ENCODE measurements at regions not wholly inside any gene's neighbourhood (a gene's known extent, or its start where the extent isn't known, plus 50 kb on each side); places are given as distances from the start of the nearest gene placed in this dataset.

GRCh38 chr9:106757514-106757913 lies 105.5 kb upstream of the ZNF462 start:
- TF ChIP-seq CTCF (conservative IDR thresholded peaks at IDR 0.05; ENCODE audit: low read length), result no peak
- no peak for TF ChIP-seq EZH2phosphoT487 (IDR thresholded peaks at IDR 0.05; ENCODE audit: borderline replicate concordance)

Measured in Loucy (cell line).